Upper lobe of left lung (tissue), 4 donors: ENCODE measurements at regions not wholly inside any gene's neighbourhood (a gene's known extent, or its start where the extent isn't known, plus 50 kb on each side); places are given as distances from the start of the nearest gene placed in this dataset.

ENCODE experiments used
- EP300 ChIP-seq, 4 donors: sonication (generic); formaldehyde crosslinking; IDR thresholded peaks; one replicate each; pipeline ENCODE4 v1.5.1; 2017; ENCODE audit warnings: antibody characterized with exemption in 4 of 4, control low read depth in 2 of 4
- POLR2A ChIP-seq, 4 donors: fragments of 450-650 bp; IDR thresholded peaks; one replicate each; pipeline ENCODE4 v1.5.1; 2016 to 2017; ENCODE audit warnings: antibody characterized with exemption in 4 of 4, mild to moderate bottlenecking in 2 of 4
- POLR2AphosphoS5 ChIP-seq, 2 donors: sonication (generic); formaldehyde crosslinking; IDR thresholded peaks; one replicate each; pipeline ENCODE4 v1.5.1; 2017; ENCODE audit warnings: antibody characterized with exemption in 2 of 2
- TF ChIP-seq, protein P1 (sequence below), 6 experiments: fragments of 450-650 bp in 4 of 6; fragments of 200-600 bp in 2 of 6; sonication (generic) in 2 of 6; IDR thresholded peaks; one replicate each; pipeline ENCODE4 v1.5.1; 2016 to 2019; ENCODE audit warnings: antibody characterized with exemption in 6 of 6

DNA sequence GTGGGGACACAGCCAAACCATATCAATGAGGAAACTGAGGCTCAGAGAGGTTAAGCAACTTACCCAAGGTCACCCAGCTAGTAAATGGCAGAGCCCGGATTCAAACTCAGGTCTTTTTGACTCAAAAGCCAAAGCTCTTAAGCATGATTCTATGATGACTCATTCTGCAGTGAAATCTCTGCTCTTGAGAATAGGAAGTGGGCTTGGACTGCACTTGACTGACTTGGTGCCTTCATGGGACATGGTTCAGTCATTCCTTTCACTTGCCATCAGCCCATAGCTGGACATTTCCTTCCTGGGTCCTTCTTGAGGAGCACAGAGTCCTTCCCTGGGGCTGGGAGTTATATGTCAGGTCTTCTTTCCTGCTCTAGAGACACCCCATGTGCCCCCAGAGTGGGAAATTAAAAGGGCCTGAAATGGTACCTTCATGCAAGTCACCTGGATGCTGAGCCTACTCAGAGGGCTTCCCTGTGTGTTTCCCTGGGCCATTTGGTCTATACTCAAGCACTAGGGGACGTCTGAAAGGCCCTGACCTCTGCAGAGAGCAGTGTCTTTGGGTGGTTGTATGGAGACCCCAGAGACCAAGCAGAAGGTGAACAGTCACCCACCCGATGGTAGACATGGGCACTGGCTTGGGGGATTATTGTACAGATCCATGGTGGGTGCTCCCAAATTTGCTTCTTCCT lies 62.4 kb upstream of the SDK1 start:
- TF ChIP-seq, protein P1, sequence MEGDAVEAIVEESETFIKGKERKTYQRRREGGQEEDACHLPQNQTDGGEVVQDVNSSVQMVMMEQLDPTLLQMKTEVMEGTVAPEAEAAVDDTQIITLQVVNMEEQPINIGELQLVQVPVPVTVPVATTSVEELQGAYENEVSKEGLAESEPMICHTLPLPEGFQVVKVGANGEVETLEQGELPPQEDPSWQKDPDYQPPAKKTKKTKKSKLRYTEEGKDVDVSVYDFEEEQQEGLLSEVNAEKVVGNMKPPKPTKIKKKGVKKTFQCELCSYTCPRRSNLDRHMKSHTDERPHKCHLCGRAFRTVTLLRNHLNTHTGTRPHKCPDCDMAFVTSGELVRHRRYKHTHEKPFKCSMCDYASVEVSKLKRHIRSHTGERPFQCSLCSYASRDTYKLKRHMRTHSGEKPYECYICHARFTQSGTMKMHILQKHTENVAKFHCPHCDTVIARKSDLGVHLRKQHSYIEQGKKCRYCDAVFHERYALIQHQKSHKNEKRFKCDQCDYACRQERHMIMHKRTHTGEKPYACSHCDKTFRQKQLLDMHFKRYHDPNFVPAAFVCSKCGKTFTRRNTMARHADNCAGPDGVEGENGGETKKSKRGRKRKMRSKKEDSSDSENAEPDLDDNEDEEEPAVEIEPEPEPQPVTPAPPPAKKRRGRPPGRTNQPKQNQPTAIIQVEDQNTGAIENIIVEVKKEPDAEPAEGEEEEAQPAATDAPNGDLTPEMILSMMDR (IDR thresholded peaks at IDR 0.05), result no peak
- no peak for TF ChIP-seq POLR2AphosphoS5 (IDR thresholded peaks at IDR 0.05)
- TF ChIP-seq POLR2A (IDR thresholded peaks at IDR 0.05), result no peak
- TF ChIP-seq EP300 (IDR thresholded peaks at IDR 0.05), result no peak
